Endothelial cell of umbilical vein (primary cell): ENCODE measurements at regions not wholly inside any gene's neighbourhood (a gene's known extent, or its start where the extent isn't known, plus 50 kb on each side); places are given as distances from the start of the nearest gene placed in this dataset.

ENCODE experiments used
- CTCF ChIP-seq, 2 donors: IDR thresholded peaks; 1 replicate in 1 of 2; 2 replicates in 1 of 2; pipeline ENCODE4 v1.5.1; 2011; ENCODE audit warnings: low read length in 2 of 2, mild to moderate bottlenecking in 2 of 2, moderate library complexity in 2 of 2, control low read depth in 1 of 2, inconsistent platforms in 1 of 2, low read depth in 1 of 2; ENCODE audit not compliant: insufficient read depth in 1 of 2; ENCODE audit errors: extremely low read depth in 1 of 2
- FOS ChIP-seq: IDR thresholded peaks from 2 replicates; pipeline ENCODE4 v1.6.1; 2011; ENCODE audit warnings: mild to moderate bottlenecking, low read length, moderate library complexity, borderline replicate concordance; ENCODE audit not compliant: insufficient read depth

- no peak for TF ChIP-seq CTCF (IDR thresholded peaks at IDR 0.05; ENCODE audit: extremely low read depth in 1 of 2, insufficient read depth in 1 of 2, low read depth in 1 of 2, low read length in 2 of 2)
- TF ChIP-seq FOS = no peak
These were observed 959.8 kb downstream of the ANKRD7 start for GRCh38 chr7:119184124-119184788.
